PFSK-1 (cell line): ENCODE measurements at regions not wholly inside any gene's neighbourhood (a gene's known extent, or its start where the extent isn't known, plus 50 kb on each side); places are given as distances from the start of the nearest gene placed in this dataset.
A peak's percentile ranks its signal among the peaks of the same experiment; 100 is the strongest.

Experiments
- FOXP2 ChIP-seq: optimal IDR thresholded peaks from 2 replicates; pipeline ENCODE3; 2011; ENCODE audit warnings: borderline replicate concordance, control low read depth, inconsistent platforms; ENCODE audit not compliant: insufficient read depth; ENCODE audit errors: extremely low read length, extremely low read depth
- POLR2AphosphoS5 ChIP-seq: IDR thresholded peaks from 2 replicates; pipeline ENCODE4 v1.6.1; 2012; ENCODE audit warnings: low read depth, mild to moderate bottlenecking, control low read depth, low read length, moderate library complexity
- SIN3A ChIP-seq: IDR thresholded peaks from 2 replicates; pipeline ENCODE4 v1.6.1; 2012; ENCODE audit warnings: mild to moderate bottlenecking, low read length, moderate library complexity, borderline replicate concordance; ENCODE audit not compliant: insufficient read depth
- TAF1 ChIP-seq: IDR thresholded peaks from 2 replicates; pipeline ENCODE4 v1.6.1; 2012; ENCODE audit warnings: low read length, control low read depth, borderline replicate concordance; ENCODE audit not compliant: insufficient read depth
- TF ChIP-seq, protein P1 (sequence below), 2 experiments: IDR thresholded peaks; 2 replicates each; pipeline versions ENCODE4 v1.6.1 to v1.8.0; 2011 to 2012; ENCODE audit warnings: low read depth in 2 of 2, low read length in 2 of 2, control low read depth in 1 of 2, inconsistent platforms in 1 of 2, mild to moderate bottlenecking in 1 of 2, moderate library complexity in 1 of 2; ENCODE audit not compliant: insufficient read depth in 1 of 2

DNA sequence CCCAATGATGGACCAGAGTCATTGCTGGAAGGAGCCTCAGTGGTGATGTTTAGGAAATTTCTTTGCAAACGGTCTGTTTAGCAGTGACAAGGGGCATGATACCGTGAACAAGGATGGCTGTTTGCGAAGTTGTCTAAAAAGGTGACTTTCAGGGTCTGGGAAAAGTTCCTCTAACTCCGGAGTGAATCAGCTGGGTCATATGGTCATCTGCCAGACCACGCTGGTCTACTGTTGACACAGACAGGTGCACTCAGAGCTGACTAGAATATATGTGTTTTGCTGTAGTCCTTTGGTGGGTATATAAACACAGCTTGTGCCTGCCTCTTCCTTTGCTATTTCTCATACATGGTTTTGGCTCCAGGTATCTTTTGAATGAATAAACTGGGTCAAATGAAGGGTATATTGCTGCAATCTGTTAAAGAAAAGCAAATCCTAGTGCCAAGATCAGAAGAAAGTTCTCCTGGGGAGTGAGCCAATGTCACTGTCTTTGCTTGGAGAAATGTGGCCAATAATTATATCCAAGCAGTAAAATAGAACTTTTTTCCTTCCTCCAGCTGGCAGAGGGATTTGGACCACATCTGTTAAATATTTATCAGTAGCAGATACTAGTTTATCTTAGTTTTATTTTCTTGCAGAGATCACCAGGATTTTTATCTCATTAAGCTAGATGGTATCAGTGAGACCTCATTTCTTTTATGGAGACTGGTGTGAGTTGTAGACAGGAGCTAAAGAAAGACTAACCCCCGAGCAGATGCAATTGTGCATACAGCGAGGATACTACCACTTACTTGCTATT lies 286.0 kb downstream of the TRIB2 start:
- TF ChIP-seq SIN3A (no peak), POLR2AphosphoS5 (no peak), TAF1 (no peak), FOXP2 (no peak)
- TF ChIP-seq, protein P1, sequence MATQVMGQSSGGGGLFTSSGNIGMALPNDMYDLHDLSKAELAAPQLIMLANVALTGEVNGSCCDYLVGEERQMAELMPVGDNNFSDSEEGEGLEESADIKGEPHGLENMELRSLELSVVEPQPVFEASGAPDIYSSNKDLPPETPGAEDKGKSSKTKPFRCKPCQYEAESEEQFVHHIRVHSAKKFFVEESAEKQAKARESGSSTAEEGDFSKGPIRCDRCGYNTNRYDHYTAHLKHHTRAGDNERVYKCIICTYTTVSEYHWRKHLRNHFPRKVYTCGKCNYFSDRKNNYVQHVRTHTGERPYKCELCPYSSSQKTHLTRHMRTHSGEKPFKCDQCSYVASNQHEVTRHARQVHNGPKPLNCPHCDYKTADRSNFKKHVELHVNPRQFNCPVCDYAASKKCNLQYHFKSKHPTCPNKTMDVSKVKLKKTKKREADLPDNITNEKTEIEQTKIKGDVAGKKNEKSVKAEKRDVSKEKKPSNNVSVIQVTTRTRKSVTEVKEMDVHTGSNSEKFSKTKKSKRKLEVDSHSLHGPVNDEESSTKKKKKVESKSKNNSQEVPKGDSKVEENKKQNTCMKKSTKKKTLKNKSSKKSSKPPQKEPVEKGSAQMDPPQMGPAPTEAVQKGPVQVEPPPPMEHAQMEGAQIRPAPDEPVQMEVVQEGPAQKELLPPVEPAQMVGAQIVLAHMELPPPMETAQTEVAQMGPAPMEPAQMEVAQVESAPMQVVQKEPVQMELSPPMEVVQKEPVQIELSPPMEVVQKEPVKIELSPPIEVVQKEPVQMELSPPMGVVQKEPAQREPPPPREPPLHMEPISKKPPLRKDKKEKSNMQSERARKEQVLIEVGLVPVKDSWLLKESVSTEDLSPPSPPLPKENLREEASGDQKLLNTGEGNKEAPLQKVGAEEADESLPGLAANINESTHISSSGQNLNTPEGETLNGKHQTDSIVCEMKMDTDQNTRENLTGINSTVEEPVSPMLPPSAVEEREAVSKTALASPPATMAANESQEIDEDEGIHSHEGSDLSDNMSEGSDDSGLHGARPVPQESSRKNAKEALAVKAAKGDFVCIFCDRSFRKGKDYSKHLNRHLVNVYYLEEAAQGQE (IDR thresholded peaks at IDR 0.05; ENCODE audit: insufficient read depth in 1 of 2, low read depth in 2 of 2, low read length in 2 of 2): no peak

DNA sequence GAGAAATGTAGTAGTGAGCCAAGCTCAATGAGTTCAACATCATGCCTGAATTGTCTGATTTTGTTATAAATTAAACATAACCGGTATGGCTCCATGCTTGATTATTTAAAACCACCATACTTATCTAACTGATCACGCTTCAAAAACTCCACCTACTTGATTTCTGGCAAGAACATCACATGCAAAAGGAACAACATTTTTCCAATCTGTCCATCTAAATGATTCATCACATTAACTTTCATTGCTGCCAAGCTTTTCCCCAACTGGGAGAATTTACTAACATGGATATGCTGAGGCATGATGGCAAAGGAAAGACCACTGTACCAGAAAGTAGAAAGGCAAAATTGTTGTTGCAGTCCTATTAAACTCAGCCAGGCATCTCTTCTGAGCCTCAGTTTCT lies 286.8 kb downstream of the TRIB2 start:
- TF ChIP-seq SIN3A (no peak), TAF1 (no peak)
- TF ChIP-seq, protein P1 (IDR thresholded peaks at IDR 0.05; ENCODE audit: insufficient read depth in 1 of 2, low read depth in 2 of 2, low read length in 2 of 2): no peak

DNA sequence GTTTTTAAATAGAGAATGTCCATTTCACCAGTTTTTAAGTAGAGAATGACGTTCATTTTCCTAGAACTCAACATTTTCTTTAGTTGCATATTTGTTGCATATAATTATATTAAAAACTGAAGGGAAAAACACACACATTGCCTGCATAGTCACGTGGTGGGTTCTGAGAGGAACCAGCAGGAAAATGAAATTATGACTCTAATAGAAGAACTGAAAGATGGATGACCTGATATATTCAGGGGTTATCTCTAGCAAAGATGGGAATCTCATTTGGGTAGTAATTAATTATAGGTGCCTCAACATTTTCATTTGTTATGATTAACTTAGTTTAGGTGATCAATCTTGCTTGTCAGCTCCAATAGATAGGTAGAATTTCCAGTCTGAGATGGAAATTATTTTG lies 288.3 kb downstream of the TRIB2 start:
- TF ChIP-seq FOXP2 (no peak), TAF1 (no peak), POLR2AphosphoS5 (no peak), SIN3A (no peak)
- TF ChIP-seq, protein P1 (IDR thresholded peaks at IDR 0.05; ENCODE audit: insufficient read depth in 1 of 2, low read depth in 2 of 2, low read length in 2 of 2): no peak

DNA sequence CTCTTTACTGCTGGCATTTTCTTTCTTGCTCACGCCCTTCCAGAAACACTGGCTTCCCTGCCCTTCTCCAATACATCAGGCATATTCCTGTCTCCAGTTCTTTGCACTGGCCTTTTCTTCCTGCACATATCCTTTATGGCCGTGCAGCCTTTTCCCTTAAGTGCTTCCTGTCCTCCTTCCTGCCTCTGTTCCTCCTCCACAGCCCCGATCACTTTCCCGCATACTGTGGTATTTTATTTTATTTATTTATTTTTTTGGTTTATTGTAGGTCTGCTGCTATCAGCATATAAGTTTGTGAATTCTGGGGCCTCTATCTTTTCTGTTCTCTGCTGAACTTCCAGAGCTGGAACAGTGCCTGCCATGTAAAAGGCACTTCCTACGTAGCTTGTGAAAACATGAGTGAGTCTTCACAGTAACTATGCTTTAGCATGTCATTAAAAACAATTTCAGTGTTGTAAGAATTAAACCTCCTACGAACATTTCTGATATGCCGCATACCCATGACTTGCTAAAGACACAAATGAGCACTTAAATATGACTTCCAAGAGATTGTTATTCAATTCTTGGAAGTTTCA lies 289.1 kb downstream of the TRIB2 start:
- TF ChIP-seq POLR2AphosphoS5 (no peak), FOXP2 (no peak), SIN3A (0 out of 2 replicates have a peak, but pooled peaks have one; percentile 47), TAF1 (no peak)
- TF ChIP-seq, protein P1 (IDR thresholded peaks at IDR 0.05; ENCODE audit: insufficient read depth in 1 of 2, low read depth in 2 of 2, low read length in 2 of 2): 0 out of 4 replicates have a peak, but pooled peaks of 1 of the 2 experiments have one; percentile 57
